GM12872 (cell line): ENCODE measurements at regions not wholly inside any gene's neighbourhood (a gene's known extent, or its start where the extent isn't known, plus 50 kb on each side); places are given as distances from the start of the nearest gene placed in this dataset.

ENCODE experiments used
- TF ChIP-seq, protein P1 (sequence below): IDR thresholded peaks from 3 replicates; pipeline ENCODE4 v1.5.1; 2011; ENCODE audit warnings: low read depth, mild to moderate bottlenecking, low read length, moderate library complexity; ENCODE audit not compliant: insufficient read depth

DNA sequence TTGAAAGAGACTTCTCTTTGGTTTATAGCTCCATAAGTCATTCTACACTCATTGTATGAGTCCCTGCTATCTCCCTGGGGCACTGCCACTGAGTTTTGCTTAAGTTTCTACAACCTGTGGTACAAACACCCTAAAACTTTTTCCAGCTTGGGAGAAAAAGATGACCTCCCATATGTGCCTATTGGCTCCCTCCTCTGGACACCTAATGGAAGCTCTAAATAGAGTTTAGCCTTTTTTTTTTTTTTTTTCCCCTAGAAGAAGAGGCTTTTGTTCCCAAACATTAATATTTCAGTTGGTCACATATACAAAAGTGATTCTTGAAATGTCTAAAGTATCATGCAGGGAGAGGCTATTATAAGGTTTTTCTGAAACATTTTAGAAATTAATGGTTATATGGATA, 547.2 kb upstream of the TMEFF2 start:
- TF ChIP-seq, protein P1, sequence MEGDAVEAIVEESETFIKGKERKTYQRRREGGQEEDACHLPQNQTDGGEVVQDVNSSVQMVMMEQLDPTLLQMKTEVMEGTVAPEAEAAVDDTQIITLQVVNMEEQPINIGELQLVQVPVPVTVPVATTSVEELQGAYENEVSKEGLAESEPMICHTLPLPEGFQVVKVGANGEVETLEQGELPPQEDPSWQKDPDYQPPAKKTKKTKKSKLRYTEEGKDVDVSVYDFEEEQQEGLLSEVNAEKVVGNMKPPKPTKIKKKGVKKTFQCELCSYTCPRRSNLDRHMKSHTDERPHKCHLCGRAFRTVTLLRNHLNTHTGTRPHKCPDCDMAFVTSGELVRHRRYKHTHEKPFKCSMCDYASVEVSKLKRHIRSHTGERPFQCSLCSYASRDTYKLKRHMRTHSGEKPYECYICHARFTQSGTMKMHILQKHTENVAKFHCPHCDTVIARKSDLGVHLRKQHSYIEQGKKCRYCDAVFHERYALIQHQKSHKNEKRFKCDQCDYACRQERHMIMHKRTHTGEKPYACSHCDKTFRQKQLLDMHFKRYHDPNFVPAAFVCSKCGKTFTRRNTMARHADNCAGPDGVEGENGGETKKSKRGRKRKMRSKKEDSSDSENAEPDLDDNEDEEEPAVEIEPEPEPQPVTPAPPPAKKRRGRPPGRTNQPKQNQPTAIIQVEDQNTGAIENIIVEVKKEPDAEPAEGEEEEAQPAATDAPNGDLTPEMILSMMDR: no peak

DNA sequence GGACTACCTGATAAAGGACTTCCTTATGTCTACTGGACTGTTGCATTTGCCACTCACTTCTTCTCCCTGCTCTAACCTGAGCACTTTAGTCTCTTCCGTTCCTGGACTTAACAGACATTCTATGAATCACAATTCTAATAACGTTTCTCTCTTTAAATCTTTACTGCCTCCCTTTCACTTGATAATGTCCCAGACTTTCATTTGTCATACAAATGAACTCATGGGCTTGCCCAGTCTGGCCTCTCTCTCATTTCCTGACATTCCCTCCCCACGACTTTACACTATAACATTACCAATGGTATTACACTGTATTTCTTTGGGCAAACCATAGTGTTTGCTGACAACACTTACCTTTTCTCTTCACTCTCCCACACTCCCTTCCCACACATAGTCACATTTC, 540.7 kb upstream of the TMEFF2 start:
- TF ChIP-seq, protein P1: no peak

DNA sequence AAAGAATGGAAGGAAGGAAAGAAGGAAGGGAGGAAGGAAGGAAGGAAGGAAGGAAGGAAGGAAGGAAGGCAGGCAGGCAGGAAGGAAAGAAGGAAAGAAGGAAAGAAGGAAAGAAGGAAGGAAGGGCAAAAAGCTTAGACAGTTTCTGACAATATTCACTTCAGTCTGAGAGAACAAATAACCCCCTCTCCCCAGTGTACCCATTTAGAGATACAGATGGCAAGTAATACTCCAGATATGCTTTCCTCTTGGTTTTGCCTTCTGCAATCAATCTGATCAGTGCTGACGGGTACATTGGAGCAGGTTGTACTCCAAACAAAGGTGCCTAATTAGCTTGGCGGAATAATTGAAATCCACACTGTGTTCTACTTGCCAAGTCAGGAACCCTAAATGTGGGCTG, 534.6 kb upstream of the TMEFF2 start:
- TF ChIP-seq, protein P1: no peak

DNA sequence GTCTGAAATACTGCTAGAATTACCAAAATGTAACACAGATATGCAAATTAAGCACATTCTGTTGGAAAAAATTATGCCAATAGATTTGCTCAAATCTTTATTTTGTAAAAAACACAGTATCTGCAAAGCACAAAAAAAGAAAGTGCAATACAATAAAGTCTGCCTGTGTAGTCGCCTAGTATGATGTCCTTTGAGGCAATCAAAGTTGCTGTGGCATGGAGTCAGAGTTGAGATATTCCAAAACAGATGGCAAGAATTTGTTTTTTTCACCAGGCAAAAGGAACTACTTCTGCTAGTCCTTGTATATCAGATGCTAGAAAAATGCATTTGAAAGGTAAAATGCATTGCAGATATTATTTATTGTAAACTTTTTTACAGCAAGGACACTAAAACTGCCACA, 531.3 kb upstream of the TMEFF2 start:
- TF ChIP-seq, protein P1: no peak

DNA sequence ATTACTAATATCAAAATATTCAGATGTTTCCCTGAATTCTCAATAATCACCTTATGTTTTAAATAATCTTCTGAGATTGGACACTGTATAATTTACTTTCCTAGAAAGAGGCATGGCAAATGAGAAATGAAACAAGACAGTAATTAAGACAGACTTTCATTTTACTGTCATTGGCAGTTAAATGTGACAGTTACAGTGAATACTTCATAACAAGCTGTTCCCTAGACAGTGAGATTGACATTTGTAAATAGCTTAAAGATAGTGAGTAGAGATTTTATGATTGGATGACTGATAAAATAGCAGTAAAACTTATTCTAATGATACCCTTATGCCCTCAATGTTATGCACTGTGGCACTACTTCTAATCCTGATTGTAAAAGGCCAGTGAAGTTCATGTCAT, 524.9 kb upstream of the TMEFF2 start:
- TF ChIP-seq, protein P1: no peak

DNA sequence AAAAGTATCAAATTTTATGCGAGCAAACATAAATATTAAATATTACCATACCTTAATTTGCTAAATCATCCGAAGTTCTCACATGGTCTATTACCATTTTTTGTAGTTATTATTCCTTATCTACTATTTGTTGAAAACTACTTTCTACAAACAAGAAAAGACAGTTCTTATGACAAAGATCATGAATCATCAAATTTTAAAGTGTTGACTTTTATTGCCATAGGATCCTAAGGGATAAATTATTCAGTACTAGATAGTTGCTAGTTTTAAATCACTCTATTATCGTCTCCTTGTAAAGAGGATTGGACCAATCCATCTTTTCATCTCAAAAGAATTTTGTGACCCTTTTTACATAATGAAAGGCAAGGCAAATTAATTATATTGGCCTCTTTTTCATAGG, 523.6 kb upstream of the TMEFF2 start:
- TF ChIP-seq, protein P1: no peak

DNA sequence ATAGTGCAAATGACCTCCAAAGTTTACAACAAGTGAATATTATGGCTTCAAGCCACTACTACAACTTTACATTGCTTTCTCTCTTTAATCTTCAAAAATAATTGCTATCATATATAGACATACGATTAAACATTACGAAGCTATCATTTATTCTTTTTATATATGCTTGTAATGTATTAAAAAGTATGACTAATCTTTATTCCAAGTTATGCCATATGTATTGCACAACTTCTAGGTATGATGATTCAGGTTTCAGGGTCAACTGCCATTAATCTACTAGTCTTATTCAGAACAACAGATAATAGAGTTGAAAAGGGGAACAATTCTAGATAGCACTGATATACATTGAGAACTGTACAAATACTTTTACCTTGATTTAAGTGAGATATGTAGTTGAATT, 506.2 kb upstream of the TMEFF2 start:
- TF ChIP-seq, protein P1: no peak

DNA sequence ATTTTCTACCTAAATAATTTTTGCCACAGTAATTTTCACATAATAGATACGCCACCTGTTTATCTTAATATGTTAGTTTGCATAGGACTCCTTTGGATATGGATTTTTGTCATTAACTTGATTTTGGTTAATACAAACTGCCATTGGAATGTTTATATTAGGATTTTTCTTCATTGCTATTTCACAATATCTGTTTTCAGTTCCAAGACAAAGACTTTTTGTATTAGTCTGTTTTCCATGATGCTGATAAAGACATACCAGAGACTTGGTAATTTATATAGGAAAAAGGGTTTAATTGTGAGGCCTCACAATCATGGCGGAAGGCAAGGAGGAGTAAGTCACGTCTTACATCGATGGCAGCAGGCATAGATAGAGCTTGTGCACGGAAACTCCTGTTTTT, 503.1 kb upstream of the TMEFF2 start:
- TF ChIP-seq, protein P1: no peak
